SU-DHL-6 (cell line): ENCODE measurements at regions not wholly inside any gene's neighbourhood (a gene's known extent, or its start where the extent isn't known, plus 50 kb on each side); places are given as distances from the start of the nearest gene placed in this dataset.

Experiments
- H2AFZ ChIP-seq: fragments of 200-600 bp; sonication (generic); 2 replicates; pipeline ENCODE4 v1.6.1; 2014; ENCODE audit warnings: low read depth, mild to moderate bottlenecking, moderate library complexity, mixed read lengths, antibody characterized with exemption, low read length; ENCODE audit not compliant: severe bottlenecking
- H3F3A ChIP-seq: fragments of 200-600 bp; shearing (Covaris generic); 2 replicates; pipeline ENCODE4 v1.6.0; 2016; ENCODE audit warnings: antibody characterized with exemption, mild to moderate bottlenecking; ENCODE audit not compliant: insufficient read depth
- H3K27ac ChIP-seq: fragments of 200-600 bp; sonication (generic); 2 replicates; pipeline ENCODE4 v1.5.1; 2016; ENCODE audit warnings: low read depth, mild to moderate bottlenecking, low read length, moderate library complexity, mixed read lengths
- H3K27me3 ChIP-seq: fragments of 200-600 bp; sonication (generic), shearing (Covaris generic); 2 replicates; pipeline ENCODE4 v1.6.0; 2014; ENCODE audit warnings: mild to moderate bottlenecking, low read length
- H3K36me3 ChIP-seq: fragments of 200-600 bp; sonication (generic); 2 replicates; pipeline ENCODE4 v1.6.1; 2014; ENCODE audit warnings: mild to moderate bottlenecking, low read length, mixed read lengths
- H3K4me2 ChIP-seq: fragments of 300-600, 200-600 bp; shearing (Covaris generic), sonication (generic); 2 replicates; pipeline ENCODE4 v1.6.0; 2014; ENCODE audit warnings: low read length, low read depth, mild to moderate bottlenecking; ENCODE audit not compliant: poor library complexity, severe bottlenecking
- H3K4me3 ChIP-seq: fragments of 200-600 bp; sonication (generic); 2 replicates; pipeline ENCODE4 v1.5.1; 2014; ENCODE audit warnings: antibody characterized with exemption, low read length, mild to moderate bottlenecking, mixed read lengths; ENCODE audit not compliant: insufficient read depth, poor library complexity, severe bottlenecking
- H3K79me2 ChIP-seq: fragments of 200-600 bp; sonication (generic); 2 replicates; pipeline ENCODE4 v1.6.1; 2014; ENCODE audit warnings: mild to moderate bottlenecking, low read length, moderate library complexity; ENCODE audit not compliant: insufficient read depth
- H3K9ac ChIP-seq: fragments of 200-600 bp; sonication (generic); 2 replicates; pipeline ENCODE4 v1.7.0; 2014; ENCODE audit warnings: mild to moderate bottlenecking, low read length
- H3K9me2 ChIP-seq: fragments of 200-600 bp; sonication (generic); replicated peaks from 2 replicates; pipeline ENCODE4 v1.6.1; 2014; ENCODE audit warnings: low read length; ENCODE audit not compliant: insufficient read depth
- H3K9me3 ChIP-seq: fragments of 200-600 bp; sonication (generic); 2 replicates; pipeline ENCODE4 v1.6.1; 2014; ENCODE audit warnings: low read length, mixed read lengths; ENCODE audit not compliant: insufficient read depth
- H4K20me1 ChIP-seq: fragments of 200-600 bp; sonication (generic); 2 replicates; pipeline ENCODE4 v1.6.1; 2014; ENCODE audit warnings: low read depth, mild to moderate bottlenecking, antibody characterized with exemption, low read length, moderate library complexity, mixed read lengths
- CTCF ChIP-seq: fragments of 200-600 bp; sonication (generic); IDR thresholded peaks from one replicate; pipeline ENCODE4 v1.5.1; 2017; ENCODE audit warnings: antibody characterized with exemption, mild to moderate bottlenecking, low read length, moderate library complexity; ENCODE audit not compliant: insufficient read depth, poor library complexity, severe bottlenecking
- EZH2phosphoT487 ChIP-seq: fragments of 200-600 bp; sonication (generic), shearing (Covaris generic); conservative IDR thresholded peaks from 2 replicates; pipeline ENCODE4 v1.6.1; 2018; ENCODE audit warnings: mild to moderate bottlenecking, antibody characterized with exemption, low read length, moderate library complexity, mixed read lengths

GRCh38 chr4:13306356-13306755 lies 177.8 kb downstream of the RAB28 start:
- Histone ChIP-seq H3K9me3 (no peaks in the 10 kb centered on the region), H3K9me2 (no peaks in the 10 kb centered on the region), H3K27ac (no peak overlapping the region), H3F3A (no peaks in the 10 kb centered on the region), H3K79me2 (no peaks in the 10 kb centered on the region), H3K4me2 (no peak overlapping the region), H3K27me3 (no peaks in the 10 kb centered on the region), H3K36me3 (no peaks in the 10 kb centered on the region), H3K9ac (no peak overlapping the region), H3K4me3 (no peak overlapping the region), H2AFZ (no peak overlapping the region), H4K20me1 (no peaks in the 10 kb centered on the region)
- no peak for TF ChIP-seq CTCF

DNA sequence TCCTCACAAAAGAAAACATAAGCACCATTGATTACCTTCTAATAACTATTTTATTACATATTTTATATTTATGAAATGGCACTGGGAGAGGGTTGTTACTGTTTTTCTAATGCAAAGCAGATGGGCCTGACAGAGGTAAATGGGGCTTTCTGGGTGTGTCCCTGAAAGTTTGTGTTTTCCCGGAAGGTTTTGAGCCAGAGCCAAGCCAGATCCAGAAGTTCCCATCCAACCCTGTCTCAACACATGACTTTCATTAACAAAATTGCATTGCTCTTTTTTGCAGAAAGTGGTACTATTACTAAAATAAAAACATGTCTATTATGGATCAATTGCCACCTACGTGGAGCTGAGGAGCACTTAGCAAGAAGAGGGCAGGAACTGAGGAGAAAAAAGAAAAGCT lies 181.3 kb downstream of the RAB28 start:
- H3K4me3 ChIP-seq = no peak overlapping the region
- H3K36me3 ChIP-seq = no peaks in the 10 kb centered on the region
- H3K9me2 ChIP-seq = no peaks in the 10 kb centered on the region
- no peak for TF ChIP-seq EZH2phosphoT487
- TF ChIP-seq CTCF = no peak
- H3K9me3 ChIP-seq = no peaks in the 10 kb centered on the region
- H3K4me2 ChIP-seq = no peak overlapping the region
- H3K27me3 ChIP-seq = no peaks in the 10 kb centered on the region
- no peak overlapping the region for H3K27ac ChIP-seq
- H2AFZ ChIP-seq = no peak overlapping the region
- no peaks in the 10 kb centered on the region for H3K79me2 ChIP-seq
- H3K9ac ChIP-seq = no peak overlapping the region
- no peaks in the 10 kb centered on the region for H4K20me1 ChIP-seq
- no peaks in the 10 kb centered on the region for H3F3A ChIP-seq

GRCh38 chr4:13299343-13299742 lies 184.8 kb downstream of the RAB28 start:
- Histone ChIP-seq H3K9me3 (no peaks in the 10 kb centered on the region), H3K36me3 (no peaks in the 10 kb centered on the region), H2AFZ (no peak overlapping the region), H3K9me2 (no peaks in the 10 kb centered on the region), H3K27ac (no peak overlapping the region), H4K20me1 (no peaks in the 10 kb centered on the region), H3K4me2 (no peak overlapping the region), H3K9ac (no peak overlapping the region), H3F3A (no peaks in the 10 kb centered on the region), H3K27me3 (no peaks in the 10 kb centered on the region), H3K4me3 (no peak overlapping the region), H3K79me2 (no peaks in the 10 kb centered on the region)
- TF ChIP-seq EZH2phosphoT487 (no peak), CTCF (no peak)

- H3K27ac ChIP-seq = no peak overlapping the region
These were observed 185.5 kb downstream of the RAB28 start for GRCh38 chr4:13298655-13299054.

More at GRCh38 chr4:13298655-13299054, 185.5 kb downstream of the RAB28 start:
- Histone ChIP-seq H3K79me2 (no peaks in the 10 kb centered on the region), H3K9ac (no peak overlapping the region), H3K4me3 (no peak overlapping the region), H4K20me1 (no peaks in the 10 kb centered on the region), H3K4me2 (no peak overlapping the region), H3K36me3 (no peaks in the 10 kb centered on the region), H3K27me3 (no peaks in the 10 kb centered on the region), H3K9me2 (no peaks in the 10 kb centered on the region), H2AFZ (no peak overlapping the region), H3K9me3 (no peaks in the 10 kb centered on the region), H3F3A (no peaks in the 10 kb centered on the region)
- no peak for TF ChIP-seq EZH2phosphoT487
- TF ChIP-seq CTCF = no peak
